ENCODE measurements at regions not wholly inside any gene's neighbourhood (a gene's known extent, or its start where the extent isn't known, plus 50 kb on each side); places are given as distances from the start of the nearest gene placed in this dataset.

- no peak for DNase-seq (ENCODE audit: low read depth in 2 of 2, low spot score in 1 of 2)
Measured at GRCh38 chr17:79374087-79374689, 236.7 kb downstream of the RBFOX3 start.

DNA sequence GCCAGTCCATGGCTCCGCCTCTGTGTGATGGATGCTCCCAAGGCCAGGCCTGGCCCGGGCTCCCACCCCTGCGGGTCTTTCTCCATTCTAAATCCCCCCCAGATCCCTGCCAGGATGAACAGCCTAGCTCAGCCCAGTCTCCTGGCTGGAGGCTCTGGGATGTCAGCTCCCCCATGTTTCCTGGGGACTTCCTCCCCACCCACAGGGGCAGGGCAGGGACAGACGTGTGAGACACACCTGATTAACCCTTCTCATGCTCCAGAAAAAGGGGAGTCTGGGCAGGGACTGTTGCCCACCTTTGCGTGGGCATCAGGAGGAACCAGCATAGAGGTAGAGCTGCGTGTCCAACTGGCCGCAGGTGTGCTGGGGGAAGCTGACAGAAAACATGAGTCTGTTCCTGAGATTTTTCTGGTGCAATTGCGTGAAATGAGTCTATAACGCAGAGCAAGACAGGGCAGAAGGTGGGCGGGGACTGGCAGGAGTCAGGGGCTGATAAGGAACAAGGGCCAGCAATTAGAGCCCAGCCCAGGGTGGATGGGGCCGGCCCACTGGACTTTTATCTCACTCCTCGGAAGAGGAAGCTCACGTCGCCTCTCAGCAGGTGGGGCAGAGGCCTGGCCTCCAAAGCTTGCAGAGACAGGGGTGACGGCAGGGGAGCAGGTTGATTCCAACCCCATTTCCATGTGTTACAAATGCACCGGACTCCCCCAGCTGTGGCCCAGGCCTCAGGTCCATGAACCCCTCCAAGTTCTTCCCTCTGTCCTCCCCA, 238.2 kb downstream of the RBFOX3 start:
- no peak for DNase-seq (ENCODE audit: low read depth in 2 of 2, low spot score in 1 of 2)

GRCh38 chr17:79371984-79372383, 238.9 kb downstream of the RBFOX3 start:
- DNase-seq (ENCODE audit: low read depth in 2 of 2, low spot score in 1 of 2), result no peak

- no peak for DNase-seq (ENCODE audit: low read depth in 2 of 2, low spot score in 1 of 2)
Measured at GRCh38 chr17:79370594-79370993, 240.3 kb downstream of the RBFOX3 start.

DNA sequence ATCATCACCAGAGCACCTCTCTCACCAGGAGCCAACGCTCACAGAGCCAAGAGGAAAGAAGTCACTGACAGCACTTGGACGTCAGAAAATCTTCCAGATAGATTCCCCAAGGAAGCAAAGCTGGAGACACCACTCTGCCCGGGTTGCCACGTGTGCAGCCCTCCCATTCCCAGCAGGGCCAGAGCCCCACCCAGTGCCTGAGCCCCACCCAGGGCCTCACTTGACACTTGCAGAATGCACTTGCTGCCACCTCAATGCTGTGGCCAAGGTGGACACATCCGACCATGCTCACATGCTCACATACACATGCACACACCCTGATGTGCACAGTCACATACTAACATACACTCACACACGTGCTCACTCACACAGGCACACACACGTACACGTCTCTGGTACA, 240.7 kb downstream of the RBFOX3 start:
- DNase-seq (ENCODE audit: low read depth in 2 of 2, low spot score in 1 of 2), result no peak

DNA sequence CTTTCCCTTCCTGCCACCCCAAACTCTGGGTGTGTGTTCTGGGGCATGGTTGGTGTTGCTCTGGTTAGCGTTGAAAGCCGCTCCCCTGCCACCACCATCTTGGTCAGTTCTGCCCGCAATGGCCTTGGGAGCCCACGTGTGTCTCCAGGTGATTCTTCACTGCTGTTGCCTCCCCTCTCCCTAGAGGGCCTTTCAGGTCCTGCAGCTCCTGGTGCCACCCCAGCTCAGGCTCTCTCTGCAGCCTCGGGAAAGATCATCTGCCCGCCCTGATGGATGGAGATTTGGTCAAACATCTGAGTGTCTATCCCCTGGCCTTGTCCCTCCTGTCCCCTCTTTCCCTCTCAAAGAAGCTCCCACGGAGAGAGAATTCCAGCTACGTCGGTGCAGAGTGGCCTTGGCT, 241.3 kb downstream of the RBFOX3 start:
- DNase-seq (ENCODE audit: low read depth in 2 of 2, low spot score in 1 of 2), result no peak

GRCh38 chr17:79369001-79369400, 241.8 kb downstream of the RBFOX3 start:
- DNase-seq (ENCODE audit: low read depth in 2 of 2, low spot score in 1 of 2), result no peak

DNA sequence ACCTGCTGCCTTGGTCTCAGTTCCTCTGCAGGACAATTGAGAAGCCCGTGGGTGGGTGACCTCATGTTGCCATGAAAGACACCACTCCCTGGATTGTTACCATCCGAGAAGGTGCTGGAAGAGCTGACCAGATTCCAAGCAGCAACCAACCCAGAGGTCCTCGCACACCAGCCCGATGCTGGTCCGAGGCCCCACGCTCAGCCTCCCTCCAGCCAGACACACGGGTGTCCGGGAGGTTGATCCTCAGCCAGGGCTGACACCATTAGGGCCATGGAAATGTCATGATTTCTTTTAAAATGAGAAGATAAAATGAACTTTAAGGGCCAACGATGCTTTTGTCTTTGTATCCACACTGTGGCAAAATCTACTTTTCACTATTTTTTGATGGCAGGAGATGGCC, 242.3 kb downstream of the RBFOX3 start:
- DNase-seq (ENCODE audit: low read depth in 2 of 2, low spot score in 1 of 2), result no peak

DNA sequence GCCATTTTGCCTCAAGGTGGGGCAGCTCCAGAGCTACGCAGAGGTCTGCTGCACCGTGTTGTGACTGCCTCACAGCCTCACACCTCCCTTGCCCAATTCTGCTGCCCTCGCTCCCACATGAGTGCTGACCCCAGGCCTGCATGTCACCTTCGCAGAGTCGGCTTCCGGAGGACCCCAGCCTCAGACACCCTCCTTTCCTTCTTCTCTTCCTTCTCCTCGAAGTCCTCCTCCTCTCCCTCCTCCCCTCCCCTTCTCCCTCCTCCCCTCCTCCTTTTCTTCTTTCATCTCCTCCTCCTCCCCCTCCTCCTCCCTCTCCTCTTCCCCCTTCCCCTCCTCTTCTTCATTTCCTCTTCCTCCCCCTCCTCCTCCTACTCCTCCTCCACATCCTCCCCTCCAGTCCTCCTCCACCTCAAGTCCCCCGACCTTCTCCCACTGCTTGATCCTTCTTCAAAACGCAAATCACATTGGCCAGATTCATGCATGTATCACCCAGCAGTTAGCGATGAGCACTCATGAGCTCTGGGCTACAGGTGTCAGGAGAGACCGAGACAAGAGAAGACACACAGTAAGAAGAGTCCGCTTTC, 243.8 kb downstream of the RBFOX3 start:
- no peak for DNase-seq (ENCODE audit: low read depth in 2 of 2, low spot score in 1 of 2)

DNA sequence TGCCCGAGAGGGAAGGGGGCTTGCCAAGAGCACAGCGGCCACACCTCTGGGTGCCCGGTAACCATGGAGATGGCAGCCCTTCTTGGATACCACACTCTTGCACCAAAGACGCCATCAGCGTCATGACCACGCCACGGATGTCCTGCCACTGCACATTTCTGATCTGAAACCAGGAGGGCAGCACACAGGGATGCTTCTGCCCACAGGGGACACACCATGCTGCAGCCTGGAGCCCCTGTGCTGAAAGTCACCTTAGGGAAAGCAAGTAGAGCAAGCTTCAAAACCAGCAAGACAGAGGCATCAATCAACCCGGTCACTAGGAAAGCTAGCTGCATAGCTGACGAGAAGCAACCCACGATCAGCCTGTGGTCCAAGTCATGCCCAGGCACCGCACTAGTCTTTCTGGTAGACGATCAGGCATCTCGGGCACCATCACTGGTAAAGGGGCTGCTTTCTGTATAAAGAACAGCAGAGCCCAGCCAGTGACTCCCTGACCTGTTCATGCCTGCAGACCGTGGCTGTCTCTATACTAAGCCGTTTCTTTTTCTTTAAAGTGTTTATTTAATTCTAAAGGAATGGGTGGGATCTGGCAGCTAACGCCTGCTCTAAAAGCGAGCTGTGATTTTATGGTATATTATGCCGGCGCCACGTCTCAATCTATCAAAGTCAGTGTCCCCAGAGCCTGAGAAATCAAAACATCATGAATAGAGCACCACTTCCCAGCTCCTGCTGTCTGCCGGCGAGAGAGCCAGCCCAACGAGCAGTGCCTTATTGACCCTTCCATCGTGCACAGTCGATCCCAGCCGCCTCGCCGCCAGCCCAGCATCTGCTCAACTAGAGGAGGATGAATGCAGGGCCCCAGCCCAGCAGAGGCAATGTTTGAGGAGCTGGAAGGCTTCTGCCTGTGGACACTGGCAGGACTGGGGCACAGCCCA, 244.7 kb downstream of the RBFOX3 start:
- no peak for DNase-seq (ENCODE audit: low read depth in 2 of 2, low spot score in 1 of 2)

DNA sequence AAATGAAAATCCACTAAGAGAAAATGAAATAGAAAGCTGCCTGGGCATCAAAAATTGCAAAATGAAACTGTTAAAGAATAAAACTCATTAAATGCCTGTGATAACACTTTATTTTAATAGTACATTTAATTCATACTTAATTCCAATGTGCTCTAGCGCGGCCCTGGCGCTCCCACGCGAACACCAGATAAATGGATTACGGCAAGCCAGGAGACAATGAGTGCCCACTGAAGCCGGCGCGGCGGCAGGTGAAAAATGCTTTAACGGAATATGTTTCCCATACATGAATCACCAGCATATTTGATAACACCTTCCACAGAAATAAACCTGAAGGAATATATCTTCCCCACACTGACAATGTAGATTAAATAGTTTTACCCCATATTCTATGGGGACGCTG, 245.5 kb downstream of the RBFOX3 start:
- no peak for DNase-seq (ENCODE audit: low read depth in 2 of 2, low spot score in 1 of 2)

DNA sequence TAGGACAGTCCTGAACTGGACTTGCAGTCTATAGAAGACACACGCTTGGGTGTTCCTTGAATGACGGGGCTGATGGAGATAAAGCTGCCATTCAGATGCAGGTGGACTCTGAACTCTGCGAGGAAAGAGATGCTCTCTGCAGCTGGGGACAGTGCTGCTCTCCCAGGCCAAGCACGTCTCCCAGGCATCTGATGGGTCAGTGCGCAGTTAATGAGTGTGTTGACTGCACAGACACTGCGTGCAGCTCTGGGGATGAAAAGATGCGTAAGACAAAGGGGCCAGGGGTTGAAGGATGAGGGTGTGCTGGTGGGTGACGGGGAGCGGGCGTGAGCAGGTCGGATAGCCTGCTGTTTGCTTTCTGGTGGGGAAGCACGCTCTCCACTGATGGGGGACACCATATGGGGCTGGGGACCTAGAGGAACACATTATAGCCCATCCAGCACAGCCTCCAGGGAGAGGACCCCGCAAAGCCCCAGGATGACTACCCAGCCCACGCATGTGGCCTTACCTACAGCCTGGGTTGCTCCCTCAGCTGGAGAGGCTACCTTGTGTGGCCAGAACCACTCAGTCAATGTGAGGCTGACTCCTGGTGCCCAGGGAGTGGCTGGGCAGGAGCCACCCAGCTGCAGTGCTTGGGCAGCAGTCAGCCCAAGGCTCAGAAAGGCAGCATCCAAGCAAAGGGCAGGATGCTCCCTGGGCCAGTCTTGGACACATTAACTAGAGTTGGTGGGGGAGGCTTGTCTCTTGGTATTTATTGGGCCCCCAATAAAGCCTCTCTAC, 246.3 kb downstream of the RBFOX3 start:
- DNase-seq (ENCODE audit: low read depth in 2 of 2, low spot score in 1 of 2), result no peak

DNA sequence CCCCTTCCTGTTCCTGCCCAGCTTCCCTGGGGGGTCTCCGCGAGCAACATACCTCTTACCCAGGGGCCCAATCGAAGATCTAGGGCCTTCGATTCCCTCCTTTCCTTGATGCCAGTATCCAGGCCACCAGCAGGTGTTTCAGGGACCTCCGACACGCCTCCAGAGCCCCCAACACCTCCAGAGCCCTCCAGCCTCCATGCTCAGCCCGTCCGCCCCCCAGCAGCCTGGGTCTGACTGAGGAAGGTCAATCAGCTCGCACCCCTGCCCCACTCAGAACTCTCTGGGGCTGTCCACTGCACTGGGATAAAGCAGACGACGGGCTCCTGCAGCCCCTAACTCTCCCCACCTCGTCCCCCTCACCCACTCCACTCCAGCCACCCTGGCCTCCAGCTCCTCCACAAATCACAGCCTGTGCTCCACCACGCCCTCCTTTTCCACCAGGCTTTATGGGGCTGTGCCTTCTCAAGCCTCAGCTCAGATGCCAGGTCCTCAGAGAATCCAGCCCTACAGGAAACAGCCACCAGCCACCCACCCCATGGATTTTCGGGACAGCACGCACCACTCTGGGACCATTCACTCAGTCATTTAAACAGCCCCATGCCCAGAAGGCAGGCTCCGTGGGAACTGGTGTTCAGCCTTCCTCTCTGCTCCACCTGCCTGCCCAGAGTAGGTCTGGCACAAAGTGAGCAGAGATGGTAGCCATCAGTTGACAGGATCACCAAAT, 247.1 kb downstream of the RBFOX3 start:
- DNase-seq (ENCODE audit: low read depth in 2 of 2, low spot score in 1 of 2), result no peak

- DNase-seq (ENCODE audit: low read depth in 2 of 2, low spot score in 1 of 2), result no peak
Measured at GRCh38 chr17:79362772-79363305, 248.0 kb downstream of the RBFOX3 start.

DNA sequence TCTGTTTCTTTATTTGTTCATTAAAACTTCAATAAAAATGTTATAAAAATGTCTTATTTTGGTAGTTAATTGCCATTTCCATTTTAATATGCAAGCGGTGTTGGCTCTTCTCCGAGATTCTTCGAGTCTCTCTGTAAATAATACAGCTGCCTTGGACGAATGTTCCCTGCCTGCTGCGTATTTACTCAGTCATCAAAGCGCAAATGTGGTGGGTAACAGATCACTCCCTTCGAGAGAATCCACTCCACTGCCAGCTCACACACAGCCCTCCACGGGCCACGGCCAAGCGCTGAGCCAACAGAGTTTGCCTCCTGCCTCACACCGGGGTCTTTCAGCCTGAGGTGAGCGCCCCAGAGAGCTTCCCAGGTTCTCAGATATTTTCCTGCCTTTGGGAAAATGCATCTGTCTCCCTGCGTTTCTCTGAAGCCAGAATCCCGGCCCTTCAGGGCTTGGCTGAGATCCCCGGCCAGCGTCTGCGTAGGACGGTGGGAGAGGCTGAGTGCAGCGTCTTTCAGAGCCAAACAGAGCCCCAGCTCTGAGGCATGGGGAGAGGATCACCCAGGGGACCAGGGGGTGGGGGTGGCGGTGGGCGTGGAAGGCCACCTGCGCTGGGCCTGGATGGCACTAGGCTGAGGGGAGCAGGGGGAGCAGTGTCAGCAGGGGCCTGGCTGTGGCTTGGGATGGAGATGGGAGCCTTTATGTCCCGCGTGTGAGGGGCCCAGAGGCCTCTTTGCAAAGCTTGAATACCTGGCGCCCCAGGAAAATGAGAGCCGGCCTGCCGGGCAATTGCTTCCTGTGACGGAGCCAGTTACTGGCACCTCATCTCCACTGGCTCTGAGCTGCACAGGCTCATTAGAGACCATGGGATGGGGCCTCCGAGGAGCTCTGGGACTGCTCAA, 248.7 kb downstream of the RBFOX3 start:
- DNase-seq (ENCODE audit: low read depth in 2 of 2, low spot score in 1 of 2), result no peak

- no peak for DNase-seq (ENCODE audit: low read depth in 2 of 2, low spot score in 1 of 2)
Measured at GRCh38 chr17:79361221-79361734, 249.6 kb downstream of the RBFOX3 start.

DNA sequence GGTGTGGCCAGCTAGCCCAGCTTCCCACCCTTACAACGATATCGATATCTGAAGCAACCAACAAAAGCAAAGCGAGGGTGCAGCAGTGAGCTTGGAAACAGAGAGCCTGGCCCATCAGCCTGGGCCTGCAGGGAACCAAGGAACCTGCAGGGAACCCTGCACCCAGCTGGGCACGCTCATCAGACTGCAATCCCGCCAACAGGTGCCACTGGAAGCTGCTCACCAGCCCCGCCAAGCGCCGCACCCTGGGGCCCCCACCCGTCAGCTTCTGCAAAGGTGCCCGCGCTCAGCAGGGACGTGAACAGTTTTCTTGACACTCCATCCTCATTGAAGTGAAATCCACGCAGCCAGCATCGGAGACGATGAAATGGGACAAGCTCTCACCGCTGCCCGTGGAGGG, 250.7 kb downstream of the RBFOX3 start:
- DNase-seq (ENCODE audit: low read depth in 2 of 2, low spot score in 1 of 2), result no peak

GRCh38 chr17:79356839-79357447, 253.9 kb downstream of the RBFOX3 start:
- DNase-seq (ENCODE audit: low read depth in 2 of 2, low spot score in 1 of 2), result no peak
